HG03280 (cell line): ENCODE measurements at regions not wholly inside any gene's neighbourhood (a gene's known extent, or its start where the extent isn't known, plus 50 kb on each side); places are given as distances from the start of the nearest gene placed in this dataset.
"Not testable (repeated sequence)": the region's sequence is repeated elsewhere in the genome, so short reads cannot be mapped to it uniquely, and the experiment has no call there.

Experiments
- ATAC-seq: cut with Tn5 transposase; IDR thresholded peaks from one replicate; pipeline ENCODE4 v1.9.1; 2021; ENCODE audit warnings: mild to moderate bottlenecking, moderate library complexity; ENCODE audit not compliant: unreplicated experiment

GRCh38 chr7:23887660-23888059, 177.6 kb downstream of the STK31 start:
- ATAC-seq, result no peak

- ATAC-seq, result no peak
Observed at GRCh38 chr7:23888958-23889357, 178.9 kb downstream of the STK31 start.

GRCh38 chr7:23889566-23889965, 179.5 kb downstream of the STK31 start:
- no peak for ATAC-seq

GRCh38 chr7:23892019-23892418, 182.0 kb downstream of the STK31 start:
- ATAC-seq, result no peak

GRCh38 chr7:23893176-23893941, 183.3 kb downstream of the STK31 start:
- ATAC-seq, result no peak

- no peak for ATAC-seq
Observed at GRCh38 chr7:23893942-23894891, 184.2 kb downstream of the STK31 start.

GRCh38 chr7:23894892-23895569, 185.0 kb downstream of the STK31 start:
- no peak for ATAC-seq

GRCh38 chr7:23895666-23896096, 185.7 kb downstream of the STK31 start:
- ATAC-seq, result no peak

- ATAC-seq, result no peak
Observed at GRCh38 chr7:23898619-23899018, 188.6 kb downstream of the STK31 start.

GRCh38 chr7:23904901-23905300, 194.9 kb downstream of the STK31 start:
- ATAC-seq, result not testable (repeated sequence)

GRCh38 chr7:23907012-23907411, 197.0 kb downstream of the STK31 start:
- no peak for ATAC-seq

GRCh38 chr7:23909426-23909825, 199.4 kb downstream of the STK31 start:
- ATAC-seq, result no peak

- ATAC-seq, result no peak
Observed at GRCh38 chr7:23912065-23912464, 202.0 kb downstream of the STK31 start.

GRCh38 chr7:23913016-23913415, 203.0 kb downstream of the STK31 start:
- no peak for ATAC-seq

GRCh38 chr7:23915236-23915635, 205.2 kb downstream of the STK31 start:
- ATAC-seq, result no peak

GRCh38 chr7:23918286-23918685, 208.3 kb downstream of the STK31 start:
- ATAC-seq, result no peak

GRCh38 chr7:23918856-23919255, 208.8 kb downstream of the STK31 start:
- ATAC-seq, result no peak

- ATAC-seq, result no peak
Observed at GRCh38 chr7:23925088-23925487, 215.1 kb downstream of the STK31 start.

- no peak for ATAC-seq
Observed at GRCh38 chr7:23927709-23928417, 217.8 kb downstream of the STK31 start.

- ATAC-seq, result no peak
Observed at GRCh38 chr7:23928418-23928775, 218.4 kb downstream of the STK31 start.

- no peak for ATAC-seq
Observed at GRCh38 chr7:23930312-23930711, 220.3 kb downstream of the STK31 start.
